CD4-positive, alpha-beta T cell (primary cell): ENCODE measurements at regions not wholly inside any gene's neighbourhood (a gene's known extent, or its start where the extent isn't known, plus 50 kb on each side); places are given as distances from the start of the nearest gene placed in this dataset.

Experiments used
- ATAC-seq: fragments of 200-7000 bp; cut with Tn5 transposase; one replicate; pipeline ENCODE4 v1.10.0; 2022; ENCODE audit warnings: mild to moderate bottlenecking; ENCODE audit not compliant: poor library complexity
- CTCF ChIA-PET: fragments of 350-600 bp; sonication (Branson Sonifier 250); formaldehyde crosslinking; loops from one replicate; lab custom pipeline; 2021; ENCODE audit warnings: antibody characterized with exemption, inconsistent platforms; lab: Charles Lee
- POLR2A ChIA-PET: fragments of 350-600 bp; sonication (Branson Sonifier 250); formaldehyde crosslinking; loops from one replicate; lab custom pipeline; 2021; ENCODE audit warnings: antibody characterized with exemption, inconsistent platforms; lab: Charles Lee
- DNase-seq, 14 experiments: peaks; one replicate each; pipeline ENCODE4 v3.0.0-alpha.2; 2013 to 2020; ENCODE audit warnings: mixed read lengths in 2 of 14
- H3K27ac ChIP-seq, 2 donors: one replicate each; pipeline versions ENCODE4 v1.5.1 to v1.7.0; 2013; ENCODE audit warnings: low read length in 2 of 2, low read depth in 1 of 2, mild to moderate bottlenecking in 1 of 2
- H3K27me3 ChIP-seq, 2 experiments: 1 replicate in 1 of 2; 2 replicates in 1 of 2; pipeline versions ENCODE4 v1.6.1 to v1.7.0; 2013; ENCODE audit warnings: low read length in 2 of 2, control low read depth in 1 of 2, mild to moderate bottlenecking in 1 of 2, moderate library complexity in 1 of 2; ENCODE audit not compliant: insufficient read depth in 2 of 2, control insufficient read depth in 1 of 2
- H3K36me3 ChIP-seq: one replicate; pipeline ENCODE4 v1.6.1; 2013; ENCODE audit warnings: low read length, control low read depth; ENCODE audit not compliant: insufficient read depth
- H3K4me1 ChIP-seq: one replicate; pipeline ENCODE4 v1.6.1; 2013; ENCODE audit warnings: low read length, control low read depth; ENCODE audit not compliant: insufficient read depth
- H3K4me3 ChIP-seq: one replicate; pipeline ENCODE4 v1.5.1; 2013; ENCODE audit warnings: mild to moderate bottlenecking, low read length, moderate library complexity
- H3K9me3 ChIP-seq, 2 experiments: 1 replicate in 1 of 2; 2 replicates in 1 of 2; pipeline versions ENCODE4 v1.6.1 to v1.7.0; 2013; ENCODE audit warnings: low read length in 2 of 2, mild to moderate bottlenecking in 2 of 2, control low read depth in 1 of 2, moderate library complexity in 1 of 2; ENCODE audit not compliant: control insufficient read depth in 1 of 2, insufficient read depth in 1 of 2
- H3K27ac Mint-ChIP-seq: one replicate; pipeline ENCODE4 v1.8.0; 2020; ENCODE audit warnings: mixed read lengths
- H3K27me3 Mint-ChIP-seq: one replicate; pipeline ENCODE4 v1.8.0; 2021; ENCODE audit warnings: mixed read lengths
- H3K36me3 Mint-ChIP-seq: one replicate; pipeline ENCODE4 v1.8.0; 2021; ENCODE audit warnings: low read depth, mixed read lengths
- H3K4me1 Mint-ChIP-seq: one replicate; pipeline ENCODE4 v1.8.0; 2021; ENCODE audit warnings: low read depth, mixed read lengths
- H3K4me3 Mint-ChIP-seq: one replicate; pipeline ENCODE4 v1.8.0; 2020; ENCODE audit warnings: mild to moderate bottlenecking, mixed read lengths
- H3K9me3 Mint-ChIP-seq: one replicate; pipeline ENCODE4 v1.8.0; 2020; ENCODE audit warnings: mixed read lengths
- intact Hi-C, 2 experiments: fragments of 100-400 bp; cut with DNase I in 1 of 2; cut with micrococcal nuclease in 1 of 2; formaldehyde crosslinking; loops; one replicate each; pipeline versions ENCODE4 v1.15.1 to v1.9.0; 2023 to 2025; cut with DNase I, micrococcal nuclease
- TF ChIP-seq, protein P1 (sequence below): fragments of 200-600 bp; IDR thresholded peaks from one replicate; pipeline ENCODE4 v1.8.0; 2022; ENCODE audit warnings: antibody characterized with exemption, mild to moderate bottlenecking

DNA sequence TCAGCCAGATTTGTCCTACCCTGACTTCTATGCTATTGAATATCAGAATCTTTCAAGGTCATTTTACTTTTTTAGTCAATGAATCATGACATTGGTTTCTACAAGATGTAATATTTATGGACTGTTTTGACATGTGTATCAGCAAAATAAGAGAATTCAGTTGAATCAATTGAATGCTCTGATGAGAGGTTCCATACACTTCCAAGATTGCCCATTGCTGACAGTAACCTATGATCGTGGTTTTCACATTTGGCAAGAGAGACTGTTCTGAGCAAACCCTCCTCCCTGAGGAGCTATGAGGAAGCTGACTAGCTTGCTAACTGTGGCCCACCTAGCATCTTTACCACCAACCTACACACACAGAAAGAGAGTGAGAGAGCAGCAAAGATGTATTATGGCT lies 56.7 kb upstream of the FST start:
- Mint-ChIP-seq H3K36me3 (no peaks in the 10 kb centered on the region), H3K27ac (no peak overlapping the region), H3K9me3 (no peaks in the 10 kb centered on the region), H3K27me3 (peaks cover 16% of the 10 kb centered on the region), H3K4me1 (no peaks in the 10 kb centered on the region), H3K4me3 (no peak overlapping the region)
- no peaks in the 10 kb centered on the region for H3K9me3 ChIP-seq
- H3K4me3 ChIP-seq: no peak overlapping the region
- DNase-seq (no peak), ATAC-seq (no peak)
- intact Hi-C loops: no loop called here
- CTCF ChIA-PET: no interaction called here
- TF ChIP-seq, protein P1, sequence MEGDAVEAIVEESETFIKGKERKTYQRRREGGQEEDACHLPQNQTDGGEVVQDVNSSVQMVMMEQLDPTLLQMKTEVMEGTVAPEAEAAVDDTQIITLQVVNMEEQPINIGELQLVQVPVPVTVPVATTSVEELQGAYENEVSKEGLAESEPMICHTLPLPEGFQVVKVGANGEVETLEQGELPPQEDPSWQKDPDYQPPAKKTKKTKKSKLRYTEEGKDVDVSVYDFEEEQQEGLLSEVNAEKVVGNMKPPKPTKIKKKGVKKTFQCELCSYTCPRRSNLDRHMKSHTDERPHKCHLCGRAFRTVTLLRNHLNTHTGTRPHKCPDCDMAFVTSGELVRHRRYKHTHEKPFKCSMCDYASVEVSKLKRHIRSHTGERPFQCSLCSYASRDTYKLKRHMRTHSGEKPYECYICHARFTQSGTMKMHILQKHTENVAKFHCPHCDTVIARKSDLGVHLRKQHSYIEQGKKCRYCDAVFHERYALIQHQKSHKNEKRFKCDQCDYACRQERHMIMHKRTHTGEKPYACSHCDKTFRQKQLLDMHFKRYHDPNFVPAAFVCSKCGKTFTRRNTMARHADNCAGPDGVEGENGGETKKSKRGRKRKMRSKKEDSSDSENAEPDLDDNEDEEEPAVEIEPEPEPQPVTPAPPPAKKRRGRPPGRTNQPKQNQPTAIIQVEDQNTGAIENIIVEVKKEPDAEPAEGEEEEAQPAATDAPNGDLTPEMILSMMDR: no peak
- H3K4me1 ChIP-seq: no peaks in the 10 kb centered on the region
- no peaks in the 10 kb centered on the region for H3K27me3 ChIP-seq
- H3K27ac ChIP-seq: no peak overlapping the region
- no peaks in the 10 kb centered on the region for H3K36me3 ChIP-seq
- POLR2A ChIA-PET: no interaction called here

DNA sequence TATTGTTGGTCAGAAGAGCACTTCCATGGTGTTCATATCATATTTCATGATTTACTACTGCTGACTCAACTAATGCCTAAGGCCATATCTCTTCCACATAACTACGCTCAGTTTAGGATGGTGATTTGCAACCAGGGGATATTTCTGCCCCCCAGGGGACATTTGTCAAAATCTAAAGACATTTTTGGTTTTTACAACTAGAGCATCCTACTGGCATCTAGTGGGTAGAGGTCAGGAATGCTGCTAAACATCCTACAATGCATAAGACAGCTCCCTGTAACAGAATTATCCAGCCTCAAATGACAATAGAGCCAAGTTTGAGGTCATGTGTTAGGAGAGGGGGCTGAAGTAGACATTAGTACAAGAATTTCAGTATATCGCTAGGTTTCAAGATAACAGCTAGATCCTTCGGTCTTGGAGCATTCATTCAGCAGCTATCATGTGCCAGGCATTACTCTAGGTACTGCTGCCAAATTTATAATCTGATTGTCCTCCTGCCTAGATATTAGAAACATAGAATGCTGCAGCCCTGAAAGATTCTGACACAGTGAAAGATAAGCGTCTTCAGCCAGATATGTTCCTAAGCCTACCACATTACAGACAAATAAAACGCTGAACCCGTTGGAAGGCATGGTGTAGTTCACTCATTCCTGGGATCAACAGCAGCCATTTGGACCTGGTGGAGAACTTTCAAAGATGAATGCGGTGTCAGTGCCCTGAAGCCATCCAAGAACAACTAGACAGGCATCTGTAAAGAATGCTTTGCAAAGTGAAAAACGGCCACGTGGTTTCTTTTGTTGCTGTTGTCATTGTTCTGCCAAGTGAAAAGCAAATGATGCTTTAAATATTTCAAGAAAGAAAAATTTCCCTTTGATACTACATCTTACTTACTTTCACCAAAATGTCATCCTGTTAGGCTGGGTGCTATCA lies 55.5 kb upstream of the FST start:
- Histone ChIP-seq H3K4me1 (no peaks in the 10 kb centered on the region), H3K36me3 (no peaks in the 10 kb centered on the region), H3K4me3 (no peak overlapping the region), H3K27ac (no peak overlapping the region), H3K9me3 (no peaks in the 10 kb centered on the region), H3K27me3 (no peaks in the 10 kb centered on the region)
- ChIA-PET CTCF (no interaction called here), POLR2A (no interaction called here)
- TF ChIP-seq, protein P1: no peak
- no peaks in the 10 kb centered on the region for H3K36me3 Mint-ChIP-seq
- no peak overlapping the region for H3K4me3 Mint-ChIP-seq
- ATAC-seq (no peak), DNase-seq (no peak)
- H3K27me3 Mint-ChIP-seq: peaks cover 22% of the 10 kb centered on the region
- no peaks in the 10 kb centered on the region for H3K9me3 Mint-ChIP-seq
- H3K4me1 Mint-ChIP-seq: no peaks in the 10 kb centered on the region
- no peak overlapping the region for H3K27ac Mint-ChIP-seq
- intact Hi-C loops: no loop called here

DNA sequence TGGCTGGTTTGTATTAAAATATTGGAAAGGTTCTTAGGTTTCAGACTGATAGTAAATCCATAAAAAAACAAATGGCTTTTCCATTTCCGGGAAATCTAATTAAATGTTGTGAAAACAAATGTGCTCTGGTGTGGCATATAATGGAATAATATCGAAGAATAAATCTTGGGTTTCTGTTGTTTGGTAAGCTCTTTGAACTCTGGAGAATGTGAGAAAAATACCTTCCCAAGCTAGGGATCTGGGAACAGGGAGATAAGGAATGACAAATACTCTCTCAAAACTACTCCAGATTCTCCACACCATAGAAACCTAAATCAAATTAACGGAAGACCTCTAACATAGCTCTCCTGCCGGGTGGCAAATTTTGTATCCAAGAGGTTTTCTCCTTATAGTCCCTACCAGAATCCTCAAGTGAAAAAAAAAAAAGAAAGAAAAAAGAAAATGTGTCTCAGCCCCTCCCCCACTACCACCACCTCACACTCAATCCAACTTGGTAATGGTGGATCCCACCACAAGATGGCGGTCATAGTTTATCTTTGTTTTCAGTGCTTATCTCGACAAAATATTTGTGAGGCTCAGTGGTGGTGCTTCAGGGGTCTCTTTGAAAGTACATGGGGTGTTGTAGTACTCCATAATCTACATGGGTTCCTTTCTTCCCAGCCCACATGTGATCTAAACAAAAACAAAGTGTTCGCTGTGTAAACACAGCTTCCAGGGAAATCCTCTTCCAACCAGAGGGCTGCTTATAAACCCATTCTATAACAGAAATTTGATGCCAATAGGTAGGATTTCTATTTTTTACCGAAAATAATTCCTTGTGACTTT lies 54.5 kb upstream of the FST start:
- no peak overlapping the region for H3K27ac Mint-ChIP-seq
- Histone ChIP-seq H3K27ac (no peak overlapping the region), H3K4me3 (no peak overlapping the region), H3K9me3 (no peaks in the 10 kb centered on the region), H3K27me3 (no peaks in the 10 kb centered on the region), H3K36me3 (no peaks in the 10 kb centered on the region), H3K4me1 (no peaks in the 10 kb centered on the region)
- H3K4me3 Mint-ChIP-seq: no peak overlapping the region
- TF ChIP-seq, protein P1: no peak
- H3K9me3 Mint-ChIP-seq: no peaks in the 10 kb centered on the region
- ATAC-seq: no peak
- ChIA-PET CTCF (no interaction called here), POLR2A (no interaction called here)
- peaks cover 28% of the 10 kb centered on the region for H3K27me3 Mint-ChIP-seq
- H3K36me3 Mint-ChIP-seq: no peaks in the 10 kb centered on the region
- no peaks in the 10 kb centered on the region for H3K4me1 Mint-ChIP-seq
- intact Hi-C loops: no loop called here
- DNase-seq: peak in 3 of 14 experiments; percentile 13 to 18 (median 14)
